ENCODE measurements at regions not wholly inside any gene's neighbourhood (a gene's known extent, or its start where the extent isn't known, plus 50 kb on each side); places are given as distances from the start of the nearest gene placed in this dataset.
A peak's percentile ranks its signal among the peaks of the same experiment; 100 is the strongest.

DNA sequence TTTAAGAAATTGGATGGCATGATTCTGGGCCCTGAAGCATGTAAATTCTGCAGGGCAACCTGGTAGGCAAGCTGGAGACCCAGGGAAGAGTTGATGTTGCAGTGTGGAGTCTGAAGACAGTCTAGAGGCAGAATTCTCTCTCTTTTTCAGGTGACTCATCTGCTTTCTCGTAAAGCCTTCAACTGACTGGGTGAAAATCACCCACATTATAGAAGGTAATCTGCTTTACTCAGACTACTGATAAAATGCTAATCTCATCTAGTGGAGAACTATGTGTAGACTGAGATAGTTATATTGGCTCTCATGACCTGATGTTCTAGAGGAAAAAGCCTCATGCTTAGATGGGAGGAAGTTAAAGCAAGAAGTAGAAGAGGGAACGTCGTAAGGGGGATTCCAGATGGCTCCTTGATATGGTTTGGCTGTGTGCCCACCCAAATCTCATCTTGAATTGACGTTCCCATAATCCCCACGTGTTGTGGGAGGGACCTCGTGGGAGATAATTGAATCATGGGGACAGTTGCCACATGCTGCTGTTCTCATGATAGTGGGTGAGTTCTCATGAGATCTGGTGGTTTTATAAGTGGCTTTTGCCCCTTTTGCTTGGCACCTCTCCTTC is 723.8 kb downstream of the BCL11B start:
- peak in 2 of 4 experiments; percentile 31 to 39 for DNase-seq (ENCODE audit: low read depth in 4 of 4, low spot score in 1 of 4)

DNA sequence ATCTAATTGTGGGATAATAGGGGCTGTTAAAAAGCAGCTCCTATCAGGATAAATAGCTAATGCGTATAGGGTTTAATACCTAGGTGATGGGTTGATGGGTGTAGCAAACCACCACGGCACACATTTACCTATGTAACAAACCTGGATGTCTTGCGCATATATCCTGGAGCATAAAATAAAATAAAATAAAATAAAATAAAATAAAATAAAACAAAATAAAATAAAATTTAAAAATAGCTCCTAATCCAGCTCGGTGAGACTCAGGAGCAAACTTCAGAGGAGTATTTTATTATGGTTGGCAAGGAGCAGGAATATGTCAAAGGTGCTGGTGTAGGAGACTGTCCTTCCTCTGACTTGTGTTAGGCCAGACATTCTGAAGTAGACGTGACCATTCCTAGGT is 721.0 kb downstream of the BCL11B start:
- no peak for DNase-seq (ENCODE audit: low read depth in 4 of 4, low spot score in 1 of 4)

DNA sequence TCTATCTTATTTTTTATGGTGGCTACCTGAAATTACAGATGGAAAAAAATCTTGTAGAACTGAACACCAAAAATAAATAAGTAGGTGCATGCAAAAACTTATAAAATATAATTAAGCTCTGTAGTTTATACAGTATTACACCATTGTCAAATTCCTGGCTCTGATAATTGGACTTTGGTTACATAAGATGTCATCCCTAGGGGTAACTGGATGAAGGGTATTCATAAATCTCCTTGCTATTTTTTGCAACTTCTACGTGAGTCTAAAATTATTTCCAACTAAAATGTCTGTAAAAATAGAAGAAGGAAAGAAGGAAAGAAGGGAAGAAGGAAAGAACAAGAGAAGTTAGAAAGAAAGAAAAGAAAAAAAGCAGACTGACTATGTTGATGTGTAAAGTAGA is 716.6 kb downstream of the BCL11B start:
- no peak for DNase-seq (ENCODE audit: low read depth in 4 of 4, low spot score in 1 of 4)

DNA sequence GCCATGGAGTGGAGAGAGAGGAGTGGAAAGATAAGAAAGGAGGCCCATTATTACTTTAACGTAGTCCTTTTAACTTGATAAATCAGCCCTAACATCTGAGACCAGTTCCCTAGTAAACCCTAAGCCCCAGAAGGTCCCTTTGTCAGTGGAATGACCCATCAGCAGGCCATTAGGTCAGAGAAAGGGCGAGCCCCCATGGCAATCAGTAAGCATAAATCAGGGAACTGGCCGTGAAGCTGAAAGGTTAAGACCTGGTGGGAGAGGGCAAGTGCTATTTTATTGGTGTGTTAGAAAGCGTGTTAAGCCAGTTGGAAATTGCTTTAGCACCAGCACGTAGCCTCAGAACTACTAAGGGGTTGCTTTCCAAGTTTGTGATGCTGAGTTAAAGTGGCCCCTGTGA is 708.0 kb downstream of the BCL11B start:
- no peak for DNase-seq (ENCODE audit: low read depth in 4 of 4, low spot score in 1 of 4)

DNA sequence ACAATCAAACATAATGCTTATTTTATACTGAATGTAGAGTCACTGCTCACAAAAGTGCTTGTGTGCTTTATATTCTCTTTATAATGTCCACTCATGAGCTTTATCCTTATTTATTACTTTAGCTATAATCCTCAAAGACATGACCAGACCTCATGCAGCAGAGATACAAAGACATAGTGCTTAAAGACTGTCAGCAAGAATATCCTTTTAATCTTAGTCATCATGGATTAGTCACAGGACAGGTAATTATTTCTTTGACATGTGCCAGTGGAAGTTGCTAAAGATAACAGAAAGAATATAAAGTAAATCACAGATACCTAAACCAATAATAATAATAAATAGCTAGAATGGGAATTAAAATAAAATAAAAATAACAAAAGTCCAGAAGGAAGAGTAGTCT is 707.5 kb downstream of the BCL11B start:
- DNase-seq (ENCODE audit: low read depth in 4 of 4, low spot score in 1 of 4), result no peak

DNA sequence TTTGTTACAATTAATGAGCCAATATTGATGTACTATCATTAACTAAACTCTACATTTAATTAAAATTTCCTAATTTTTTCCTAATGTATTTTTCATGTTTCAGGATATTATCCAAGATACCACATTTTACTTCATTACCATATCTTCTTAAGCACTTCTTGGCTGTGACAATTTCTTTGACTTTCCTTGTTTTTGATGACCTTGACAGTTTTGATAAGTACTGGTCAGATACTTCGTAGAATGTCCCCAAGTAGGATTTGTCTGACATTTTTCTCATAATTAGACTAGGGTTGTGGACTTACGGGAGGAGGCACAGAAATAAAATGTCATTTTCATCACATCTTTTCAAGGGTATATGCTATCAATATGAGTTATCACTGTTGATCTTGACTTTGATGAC is 700.9 kb downstream of the BCL11B start:
- DNase-seq (ENCODE audit: low read depth in 4 of 4, low spot score in 1 of 4), result no peak

DNA sequence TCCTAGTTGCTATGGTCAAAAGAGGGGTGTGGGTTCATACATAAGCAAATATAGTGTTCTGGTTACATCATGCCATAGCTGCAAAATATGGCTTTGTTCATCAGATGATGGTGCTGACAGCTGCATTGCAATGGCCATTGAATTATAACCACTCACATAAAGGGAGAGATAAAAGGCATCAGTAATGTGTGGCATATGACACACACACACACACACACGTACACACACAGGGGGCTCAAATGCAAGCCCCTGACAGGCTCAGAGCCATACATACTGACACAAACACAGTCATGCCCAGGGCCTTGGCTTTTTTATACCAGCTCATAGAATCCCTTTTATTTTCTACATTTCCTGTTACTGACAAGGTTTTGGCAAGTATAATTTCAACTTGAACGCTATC is 698.9 kb downstream of the BCL11B start:
- no peak for DNase-seq (ENCODE audit: low read depth in 4 of 4, low spot score in 1 of 4)

DNA sequence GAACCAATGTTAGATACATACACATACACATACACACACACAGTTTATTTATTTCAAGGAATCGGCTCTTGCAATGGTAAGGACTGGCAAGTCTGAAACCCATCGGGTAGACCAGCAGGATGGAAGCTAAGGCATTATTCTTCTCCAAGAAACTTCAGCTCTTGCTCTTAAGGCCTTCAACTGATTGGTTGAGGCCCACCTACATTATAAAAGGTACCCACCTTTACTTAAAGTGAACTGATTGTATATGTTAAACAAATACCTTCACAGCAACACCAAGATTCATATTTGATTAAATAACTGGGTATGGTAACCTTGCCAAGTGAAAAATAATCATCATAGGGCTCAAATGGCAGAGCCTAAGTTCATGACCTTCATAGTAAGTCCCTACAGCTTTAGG is 695.5 kb downstream of the BCL11B start:
- DNase-seq (ENCODE audit: low read depth in 4 of 4, low spot score in 1 of 4), result no peak

DNA sequence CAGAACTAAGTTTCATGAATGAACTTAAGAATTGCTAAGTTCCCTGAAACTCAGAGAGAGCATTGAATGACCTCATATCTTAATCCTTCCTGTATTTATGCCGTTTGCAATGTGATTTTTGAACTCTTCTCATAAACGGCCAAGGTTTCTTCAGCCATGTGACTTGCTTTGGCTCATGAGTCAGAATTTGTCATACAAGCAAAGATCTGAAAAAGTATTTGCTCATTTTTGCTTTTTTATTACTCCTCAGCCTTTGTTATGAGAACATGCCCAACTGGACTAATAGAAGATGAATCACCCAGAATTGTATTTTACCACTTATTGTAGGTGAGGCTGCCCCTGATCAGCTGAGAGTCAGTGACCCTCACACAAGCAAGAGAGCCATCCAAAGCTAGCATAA is 693.8 kb downstream of the BCL11B start:
- no peak for DNase-seq (ENCODE audit: low read depth in 4 of 4, low spot score in 1 of 4)

DNA sequence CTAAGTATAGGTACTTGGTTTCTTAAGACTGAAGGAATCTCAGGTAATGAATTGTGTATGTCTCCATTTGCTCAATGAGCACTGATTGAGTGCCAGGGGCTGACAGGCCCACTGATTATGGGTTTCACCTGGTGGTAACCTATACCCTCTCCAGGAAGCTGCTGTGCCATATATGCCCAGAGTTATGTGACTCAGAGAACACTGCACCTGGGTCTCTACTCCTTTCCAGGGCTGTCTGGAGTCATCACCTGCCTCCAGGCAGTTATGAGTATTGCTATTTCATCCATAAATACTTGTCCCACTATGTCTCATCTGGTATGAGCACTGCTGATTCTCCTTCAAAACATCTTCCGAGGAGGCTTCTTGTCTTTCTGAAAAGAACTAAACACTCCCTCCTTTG is 692.9 kb downstream of the BCL11B start:
- no peak for DNase-seq (ENCODE audit: low read depth in 4 of 4, low spot score in 1 of 4)

DNA sequence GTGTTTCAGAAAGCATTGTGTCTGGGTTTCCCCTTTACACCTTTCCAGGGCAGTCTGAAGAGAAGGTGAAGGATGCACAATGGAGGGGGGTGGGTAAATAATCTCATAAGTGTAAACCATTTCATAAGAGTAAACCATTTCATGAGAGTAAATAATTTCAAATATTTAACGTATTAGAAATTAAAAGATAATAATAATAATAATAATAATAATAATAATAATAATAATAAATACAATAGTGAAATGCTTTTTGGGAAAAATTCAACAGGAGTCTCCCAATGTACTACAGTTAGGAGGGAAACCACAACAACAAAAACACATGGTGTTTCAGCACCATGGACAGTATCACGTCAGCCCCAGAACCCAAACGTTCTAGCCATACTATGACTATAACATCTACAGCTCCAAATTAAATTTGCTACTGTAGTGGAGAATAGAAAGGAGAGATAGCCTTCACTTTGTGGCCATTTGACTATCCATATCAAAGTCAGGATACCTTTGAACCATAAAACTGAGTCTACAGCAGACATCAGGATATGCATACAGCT is 691.8 kb downstream of the BCL11B start:
- no peak for DNase-seq (ENCODE audit: low read depth in 4 of 4, low spot score in 1 of 4)

DNA sequence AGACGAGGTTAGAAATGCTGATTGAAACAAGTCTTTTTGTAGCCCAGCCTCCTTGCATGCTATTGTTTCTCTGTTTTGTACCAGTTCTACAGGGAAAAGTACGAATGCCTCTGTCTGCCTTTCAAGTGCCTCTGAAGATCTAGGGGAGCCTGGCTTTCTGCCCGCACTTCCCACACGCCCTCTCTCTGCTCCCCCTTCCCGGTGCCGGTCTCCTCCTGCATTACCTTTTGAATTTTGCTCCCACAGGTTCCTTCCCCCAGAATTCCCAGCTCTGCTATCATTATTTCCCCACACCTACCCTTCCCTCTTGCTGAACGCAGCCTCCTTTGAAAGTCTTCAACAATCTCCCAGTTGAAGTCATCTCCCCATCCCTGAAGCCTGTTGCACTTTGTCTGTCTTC is 689.7 kb downstream of the BCL11B start:
- no peak for DNase-seq (ENCODE audit: low read depth in 4 of 4, low spot score in 1 of 4)

DNA sequence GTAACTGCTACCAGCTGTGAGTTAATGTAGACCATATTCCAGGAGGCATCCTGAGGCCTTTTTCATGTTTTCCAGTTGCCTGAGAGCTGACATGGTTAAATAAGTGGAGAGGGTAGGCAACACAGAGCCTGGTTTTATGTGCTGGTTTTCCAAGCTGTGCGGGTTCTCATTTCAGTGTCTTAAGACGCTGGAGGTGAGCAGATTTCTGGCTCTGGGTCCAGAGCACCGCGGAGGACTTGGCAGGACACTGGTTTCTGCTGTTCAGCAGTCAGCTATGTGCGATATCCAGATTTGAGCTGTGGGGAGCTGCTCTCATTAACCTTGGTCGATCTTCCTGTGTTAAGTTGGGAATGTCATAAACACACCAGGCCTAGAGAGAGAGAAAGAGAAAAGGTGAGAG is 680.8 kb downstream of the BCL11B start:
- DNase-seq (ENCODE audit: low read depth in 4 of 4, low spot score in 1 of 4), result no peak

DNA sequence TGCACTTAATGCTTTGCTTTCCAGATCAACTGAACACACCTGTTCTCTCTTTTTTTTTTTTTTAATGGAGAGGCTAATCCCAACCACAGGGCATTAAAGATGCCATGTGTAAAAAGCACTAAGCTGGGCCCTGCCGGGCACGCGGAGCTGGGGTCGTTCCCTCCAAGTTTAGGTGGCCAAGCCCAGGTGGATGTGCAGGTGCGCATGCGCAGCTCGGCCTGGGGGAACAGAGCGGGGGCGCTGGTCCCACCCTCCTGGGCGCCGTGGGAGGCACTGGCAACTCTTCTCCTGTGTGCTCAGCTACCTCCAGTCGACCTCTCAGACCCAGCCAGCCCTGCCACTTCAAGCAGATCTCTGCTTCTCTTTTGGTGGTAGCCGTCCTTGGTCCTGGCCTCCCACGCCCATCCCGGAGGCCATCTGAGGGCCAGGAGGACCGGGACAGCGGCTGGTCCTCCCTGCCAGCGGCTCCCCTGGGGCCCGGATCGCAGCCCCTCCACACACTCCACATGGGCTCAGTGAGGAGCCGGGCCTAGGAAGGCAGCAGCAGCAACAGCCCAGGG is 679.3 kb downstream of the BCL11B start:
- no peak for DNase-seq (ENCODE audit: low read depth in 4 of 4, low spot score in 1 of 4)

DNA sequence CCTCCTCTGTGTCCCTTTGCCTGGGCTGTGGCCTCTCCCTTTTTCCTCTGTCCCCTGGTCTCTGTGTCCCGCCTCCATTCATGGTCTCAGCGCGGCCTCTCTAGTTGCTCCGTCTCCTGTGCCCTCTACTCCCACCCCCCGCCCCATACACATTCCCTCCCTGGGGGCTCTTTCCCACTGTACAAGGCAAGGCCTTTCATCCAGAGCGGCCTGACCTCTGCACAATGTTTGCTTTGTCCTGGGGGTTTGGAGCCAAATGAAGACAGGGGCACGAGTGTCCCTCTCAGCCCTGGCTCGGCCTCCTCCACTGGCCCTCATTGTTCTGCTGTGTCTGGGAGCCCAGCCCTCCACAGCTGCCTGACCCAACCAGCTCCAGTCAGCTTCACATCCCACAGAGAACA is 678.6 kb downstream of the BCL11B start:
- DNase-seq (ENCODE audit: low read depth in 4 of 4, low spot score in 1 of 4), result no peak

DNA sequence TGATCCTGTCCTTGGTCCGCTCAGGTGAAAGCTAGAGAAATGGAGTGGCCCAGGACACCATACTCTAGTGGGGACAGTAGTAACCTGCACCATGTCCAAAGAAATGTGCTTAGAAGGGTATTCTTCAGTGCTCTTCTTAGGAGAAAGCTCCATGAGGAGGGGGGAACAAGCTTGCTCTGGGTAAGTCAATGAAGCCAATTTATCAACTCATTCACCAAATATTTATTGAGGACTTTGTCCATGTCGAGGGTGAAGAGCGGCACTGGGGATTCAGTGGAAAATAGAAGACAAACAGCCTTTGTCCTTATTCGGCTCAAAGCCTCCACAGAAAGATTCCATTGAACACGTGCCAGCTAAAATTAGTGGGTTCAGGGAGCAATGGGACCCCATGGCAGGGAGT is 677.8 kb downstream of the BCL11B start:
- DNase-seq (ENCODE audit: low read depth in 4 of 4, low spot score in 1 of 4), result no peak

DNA sequence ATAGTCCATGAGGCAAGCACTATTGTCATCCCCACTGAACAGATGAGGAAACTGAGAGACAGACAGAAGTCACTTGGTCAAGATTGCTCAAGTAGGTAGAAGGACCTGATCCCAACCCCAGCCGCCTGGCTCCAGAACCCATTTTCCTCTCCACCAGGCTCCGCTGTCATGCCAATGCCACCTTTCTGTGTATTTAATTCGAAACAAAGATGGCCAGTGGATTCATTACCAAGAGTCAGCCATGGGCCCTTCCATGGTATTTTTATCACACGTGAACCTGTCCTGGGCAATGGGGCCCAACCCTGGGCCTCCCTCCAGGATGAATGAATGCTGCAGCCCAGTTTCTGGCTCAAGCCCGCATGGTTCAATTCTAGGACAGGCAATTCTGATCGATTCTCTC is 673.4 kb downstream of the BCL11B start:
- no peak for DNase-seq (ENCODE audit: low read depth in 4 of 4, low spot score in 1 of 4)

DNA sequence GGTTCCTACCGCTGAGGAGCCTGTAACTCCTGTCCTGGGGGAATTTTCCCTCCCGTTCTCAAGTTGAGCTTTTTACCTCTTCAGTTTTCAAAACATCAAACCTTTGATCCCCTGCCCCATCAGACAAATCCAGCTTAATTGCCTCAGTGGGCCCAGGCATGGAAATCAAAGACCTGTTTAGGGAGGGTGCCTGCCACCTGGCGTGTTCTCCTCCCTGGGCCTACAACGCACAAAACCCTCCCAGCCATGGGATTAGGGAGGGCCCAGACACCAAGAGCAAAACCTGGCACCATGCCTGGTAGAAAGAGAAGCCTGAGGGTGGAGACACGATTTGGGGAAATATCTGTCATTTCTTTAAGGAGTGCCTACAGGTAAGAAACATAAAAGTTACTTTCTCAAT is 672.9 kb downstream of the BCL11B start:
- no peak for DNase-seq (ENCODE audit: low read depth in 4 of 4, low spot score in 1 of 4)

DNA sequence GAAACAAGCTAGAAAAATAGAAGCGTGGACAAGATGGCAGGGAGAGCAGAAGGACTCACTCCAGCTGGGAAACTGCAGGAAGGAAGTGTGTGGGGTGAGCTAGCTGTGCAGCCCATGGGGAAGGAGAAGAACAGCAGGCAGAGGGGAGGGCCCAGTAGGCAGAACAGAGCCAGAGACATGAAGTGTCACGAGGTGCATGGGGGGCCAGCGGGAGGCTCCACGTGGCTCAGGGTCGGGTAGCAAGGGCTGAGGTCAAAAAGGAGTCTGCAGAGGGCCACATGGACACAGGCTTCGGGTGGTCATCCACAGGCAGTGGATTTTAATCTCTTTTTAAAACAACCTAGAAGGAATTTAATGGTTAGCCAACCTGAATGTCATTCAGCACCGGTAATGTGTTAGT is 669.0 kb downstream of the BCL11B start:
- no peak for DNase-seq (ENCODE audit: low read depth in 4 of 4, low spot score in 1 of 4)

DNA sequence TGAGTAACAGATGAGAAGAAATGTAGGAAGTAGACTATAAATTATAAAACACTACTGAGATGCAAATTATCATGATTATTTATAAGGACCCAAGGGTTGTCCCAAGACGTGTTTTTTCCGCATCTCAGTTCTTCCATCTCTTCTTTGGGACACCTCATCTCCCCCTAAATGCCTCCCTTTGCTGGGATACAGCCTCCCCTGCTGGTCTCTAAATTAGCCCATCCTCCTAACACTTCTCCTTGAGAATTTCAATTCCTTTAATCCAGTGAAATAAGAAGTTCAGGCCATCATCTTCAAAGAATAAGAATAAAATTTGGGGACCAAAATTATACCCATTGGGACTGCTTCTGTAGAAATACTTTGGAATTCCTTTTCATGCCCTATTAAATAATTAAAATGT is 667.0 kb downstream of the BCL11B start:
- DNase-seq (ENCODE audit: low read depth in 4 of 4, low spot score in 1 of 4), result no peak

DNA sequence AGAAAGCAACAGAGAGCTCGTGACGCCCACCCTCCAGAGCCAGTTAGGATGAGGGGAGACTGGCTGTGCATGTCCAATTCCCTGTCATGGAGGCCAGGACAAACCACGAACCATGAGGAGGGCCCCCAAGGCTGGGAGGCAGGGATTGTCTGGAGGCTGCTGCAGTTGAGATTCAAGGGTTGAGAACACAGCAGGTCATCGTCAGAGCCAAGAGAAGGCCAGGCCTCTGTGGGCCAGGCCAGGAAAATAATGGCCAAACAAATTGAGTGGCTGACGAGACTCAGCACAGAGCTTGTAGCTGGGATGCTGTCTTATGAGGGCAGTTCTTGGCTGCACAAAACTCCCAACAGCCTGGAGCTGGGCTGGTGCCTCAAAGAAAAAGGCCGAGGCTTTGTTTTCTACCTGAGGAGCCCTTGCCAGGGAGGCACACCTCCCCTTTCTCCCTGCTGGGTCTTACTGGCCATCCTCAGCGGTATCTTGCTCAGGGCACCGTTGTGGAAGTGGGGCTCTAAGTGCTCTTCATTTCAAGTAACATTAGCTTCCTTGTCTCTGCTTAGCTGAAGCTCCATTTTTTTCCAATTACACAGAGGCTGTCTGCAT is 665.9 kb downstream of the BCL11B start:
- DNase-seq (ENCODE audit: low read depth in 4 of 4, low spot score in 1 of 4), result no peak

DNA sequence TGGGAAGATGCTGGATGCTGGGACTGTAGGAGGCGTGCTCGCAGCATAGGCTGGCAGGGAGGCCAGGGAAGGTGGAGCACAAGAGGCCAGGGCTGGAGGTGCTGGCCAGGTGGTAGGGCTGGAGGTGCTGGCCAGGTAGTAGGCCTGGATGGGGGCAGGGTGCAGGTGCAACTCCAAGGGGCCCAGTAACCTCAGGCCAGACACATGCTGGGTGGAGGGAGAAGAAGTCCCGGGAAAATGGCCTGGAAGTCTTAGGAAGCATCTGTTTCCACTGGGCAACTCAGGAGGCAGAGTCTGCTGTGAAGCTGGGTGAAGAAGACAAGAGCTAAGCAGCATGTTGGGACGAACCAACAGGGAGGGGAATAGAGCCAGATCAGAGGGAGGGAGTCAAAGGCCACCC is 665.2 kb downstream of the BCL11B start:
- DNase-seq (ENCODE audit: low read depth in 4 of 4, low spot score in 1 of 4), result no peak

DNA sequence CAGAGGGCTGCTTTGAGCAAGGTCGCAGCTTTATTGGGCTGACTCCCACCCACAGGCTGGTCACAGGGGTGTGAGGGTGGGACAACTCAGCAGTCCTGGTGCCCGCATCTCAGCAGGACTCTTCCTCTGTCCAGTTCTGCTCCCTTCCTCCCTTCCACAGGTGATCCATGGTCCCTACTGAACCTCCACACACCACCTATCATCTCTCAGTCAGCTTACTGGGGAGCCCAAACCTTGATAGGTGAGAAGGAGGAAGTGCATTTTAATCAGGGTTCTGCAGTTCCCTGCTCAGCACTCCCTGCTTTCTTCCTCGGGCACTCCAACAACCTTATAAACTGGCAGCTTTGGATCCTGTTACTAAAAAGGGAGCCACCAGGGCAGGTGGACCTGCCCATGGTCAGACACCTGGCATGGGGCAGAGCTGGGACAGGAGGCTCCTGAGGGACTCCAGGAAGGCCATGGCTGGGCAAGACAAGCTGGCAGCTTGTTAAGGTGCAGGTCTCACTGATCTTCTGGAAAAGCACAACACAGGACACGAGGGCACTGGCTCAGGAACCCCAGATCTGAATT is 664.6 kb downstream of the BCL11B start:
- no peak for DNase-seq (ENCODE audit: low read depth in 4 of 4, low spot score in 1 of 4)
